T-cell (primary cell): ENCODE measurements at regions not wholly inside any gene's neighbourhood (a gene's known extent, or its start where the extent isn't known, plus 50 kb on each side); places are given as distances from the start of the nearest gene placed in this dataset.

Experiments
- ATAC-seq, 4 experiments: fragments of 200-7000 bp in 3 of 4; fragments of 150-1000 bp in 1 of 4; cut with Tn5 transposase; replicated peaks in 1 of 4; 1 replicate in 3 of 4; 2 replicates in 1 of 4; pipeline ENCODE4 v1.10.0; 2021; ENCODE audit warnings: moderate library complexity in 3 of 4, mild to moderate bottlenecking in 2 of 4, moderate number of reproducible peaks in 1 of 4
- CTCF ChIA-PET, 2 donors: fragments of 300-600 bp; sonication (Branson Sonifier 250); formaldehyde crosslinking; loops; one replicate each; lab custom pipeline; 2022; ENCODE audit warnings: antibody characterized with exemption in 2 of 2; lab: Charles Lee
- POLR2A ChIA-PET, 2 donors: fragments of 300-600 bp; sonication (Branson Sonifier 250); formaldehyde crosslinking; loops; one replicate each; lab custom pipeline; 2022; ENCODE audit warnings: antibody characterized with exemption in 2 of 2; lab: Charles Lee
- DNase-seq, 35 experiments: peaks; one replicate each; pipeline versions ENCODE4 v3.0.0 to v3.0.0-alpha.2; 2013 to 2023
- H3K27ac ChIP-seq: one replicate; pipeline ENCODE4 v1.5.1; 2013; ENCODE audit warnings: low read length
- H3K27me3 ChIP-seq, 2 experiments: replicated peaks in 1 of 2; 1 replicate in 1 of 2; 2 replicates in 1 of 2; pipeline versions ENCODE4 v1.6.1 to v1.7.0; 2013; ENCODE audit warnings: low read length in 1 of 2, mixed read lengths in 1 of 2; ENCODE audit not compliant: control insufficient read depth in 2 of 2, insufficient read depth in 2 of 2; ENCODE audit errors: extremely low read depth in 1 of 2
- H3K36me3 ChIP-seq, 2 donors: 1 replicate in 1 of 2; 2 replicates in 1 of 2; pipeline versions ENCODE4 v1.6.1 to v1.7.0; 2013; ENCODE audit warnings: low read length in 1 of 2; ENCODE audit not compliant: control insufficient read depth in 2 of 2, insufficient read depth in 1 of 2; ENCODE audit errors: extremely low read depth in 1 of 2
- H3K4me1 ChIP-seq, 2 experiments: 1 replicate in 1 of 2; 2 replicates in 1 of 2; pipeline versions ENCODE4 v1.6.1 to v1.7.0; 2013; ENCODE audit warnings: low read length in 2 of 2, mixed read lengths in 1 of 2; ENCODE audit not compliant: insufficient read depth in 2 of 2, control insufficient read depth in 1 of 2; ENCODE audit errors: extremely low read depth in 1 of 2
- H3K4me3 ChIP-seq, 2 donors: 1 replicate in 1 of 2; 2 replicates in 1 of 2; pipeline versions ENCODE4 v1.5.1 to v1.7.0; 2013; ENCODE audit warnings: mild to moderate bottlenecking in 2 of 2, low read length in 1 of 2, moderate library complexity in 1 of 2; ENCODE audit not compliant: control insufficient read depth in 1 of 2; ENCODE audit errors: extremely low read depth in 1 of 2
- H3K9me3 ChIP-seq: 2 replicates; pipeline ENCODE4 v1.7.0; 2013
- H3K27ac Mint-ChIP-seq, 2 donors: one replicate each; pipeline ENCODE4 v1.8.0; 2020 to 2021; ENCODE audit warnings: mild to moderate bottlenecking in 2 of 2, mixed read lengths in 2 of 2
- H3K27me3 Mint-ChIP-seq, 2 donors: one replicate each; pipeline ENCODE4 v1.8.0; 2021 to 2022; ENCODE audit warnings: mixed read lengths in 2 of 2
- H3K36me3 Mint-ChIP-seq: one replicate; pipeline ENCODE4 v1.8.0; 2021; ENCODE audit warnings: mixed read lengths
- H3K4me1 Mint-ChIP-seq, 3 donors: one replicate each; pipeline ENCODE4 v1.8.0; 2020 to 2022; ENCODE audit warnings: mixed read lengths in 3 of 3, mild to moderate bottlenecking in 1 of 3
- H3K4me3 Mint-ChIP-seq, 3 donors: one replicate each; pipeline ENCODE4 v1.8.0; 2020 to 2022; ENCODE audit warnings: mild to moderate bottlenecking in 3 of 3, mixed read lengths in 3 of 3, moderate library complexity in 3 of 3
- H3K9me3 Mint-ChIP-seq, 3 donors: one replicate each; pipeline ENCODE4 v1.8.0; 2020 to 2022; ENCODE audit warnings: mixed read lengths in 3 of 3
- whole genome bisulfite sequencing: methylation state at CpG from one replicate; pipeline ENCODE4 v1.1.5; 2013; ENCODE audit warnings: missing lambda C conversion rate; ENCODE audit not compliant: insufficient coverage; 5-methylcytosine and 5-hydroxymethylcytosine counted together

DNA sequence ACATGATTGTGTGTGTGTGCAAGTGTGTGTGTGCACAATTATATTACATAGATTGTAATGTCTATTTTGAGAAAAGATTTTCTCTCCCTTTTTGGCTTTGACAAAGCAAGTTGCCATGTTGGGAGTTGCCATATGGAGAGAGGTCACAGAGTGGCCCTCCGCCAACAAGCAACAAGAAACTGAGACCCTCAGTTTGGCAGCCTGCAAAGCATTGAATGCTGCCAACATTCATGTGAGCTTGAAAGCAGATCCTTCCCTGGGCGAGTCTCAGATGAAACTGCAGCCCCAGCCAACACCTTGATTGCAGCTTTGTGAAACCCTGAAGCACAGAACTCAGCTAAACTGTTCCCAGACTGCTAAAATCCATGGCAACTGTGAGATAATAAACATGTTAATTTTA is 498.0 kb downstream of the NR2F1-AS1 start:
- Mint-ChIP-seq H3K9me3 (peaks cover 3% of the 10 kb centered on the region in 3 donors), H3K36me3 (no peaks in the 10 kb centered on the region), H3K4me1 (no peaks in the 10 kb centered on the region), H3K27me3 (no peaks in the 10 kb centered on the region), H3K27ac (no peak overlapping the region), H3K4me3 (no peak overlapping the region)
- CTCF ChIA-PET = no interaction called here
- Histone ChIP-seq H3K36me3 (no peaks in the 10 kb centered on the region), H3K9me3 (no peaks in the 10 kb centered on the region), H3K27ac (no peak overlapping the region), H3K27me3 (no peaks in the 10 kb centered on the region), H3K4me1 (no peaks in the 10 kb centered on the region), H3K4me3 (no peak overlapping the region)
- DNase-seq (no peak), ATAC-seq (no peak)
- POLR2A ChIA-PET = interaction anchor here in 1 of 2 donors (0.5 kb wide), 1 partner anchor 1472 kb away, joined by 3 read pairs; no protein-coding TSS in a partner anchor
- WGBS = 80% methylated on average over 1 of the region's 2 CpGs

DNA sequence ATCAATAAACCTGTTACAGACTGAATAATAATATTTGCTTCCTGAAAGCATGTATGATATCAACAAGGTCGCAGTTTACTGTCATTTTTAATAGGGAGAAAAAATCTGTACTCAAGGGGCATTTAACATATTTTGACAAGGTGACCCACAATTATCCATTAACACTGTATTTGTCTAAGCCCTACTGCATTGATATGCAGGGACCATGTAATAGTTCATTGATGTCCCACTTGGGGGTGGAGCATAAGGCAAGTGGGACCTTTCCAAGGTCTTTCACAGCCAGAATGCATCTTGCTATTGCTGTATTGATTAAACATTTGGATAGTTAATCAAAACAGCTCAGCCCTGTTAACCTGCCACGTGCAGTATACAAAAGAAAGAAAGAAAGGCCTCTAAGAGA is 502.0 kb downstream of the NR2F1-AS1 start:
- DNase-seq = no peak
- Histone ChIP-seq H3K4me1 (no peaks in the 10 kb centered on the region), H3K4me3 (no peak overlapping the region), H3K36me3 (no peaks in the 10 kb centered on the region), H3K27ac (no peak overlapping the region), H3K9me3 (no peaks in the 10 kb centered on the region), H3K27me3 (no peaks in the 10 kb centered on the region)
- ATAC-seq = no peak
- no peaks in the 10 kb centered on the region for H3K4me1 Mint-ChIP-seq
- H3K36me3 Mint-ChIP-seq = no peaks in the 10 kb centered on the region
- no peak overlapping the region for H3K4me3 Mint-ChIP-seq
- CTCF ChIA-PET = no interaction called here
- H3K27me3 Mint-ChIP-seq = no peaks in the 10 kb centered on the region
- WGBS = no CpG with 5 or more reads among the region's 2 CpGs
- peaks cover 0 to 3% (median 0%) of the 10 kb centered on the region in 3 donors for H3K9me3 Mint-ChIP-seq
- H3K27ac Mint-ChIP-seq = no peak overlapping the region
- POLR2A ChIA-PET = no interaction called here

DNA sequence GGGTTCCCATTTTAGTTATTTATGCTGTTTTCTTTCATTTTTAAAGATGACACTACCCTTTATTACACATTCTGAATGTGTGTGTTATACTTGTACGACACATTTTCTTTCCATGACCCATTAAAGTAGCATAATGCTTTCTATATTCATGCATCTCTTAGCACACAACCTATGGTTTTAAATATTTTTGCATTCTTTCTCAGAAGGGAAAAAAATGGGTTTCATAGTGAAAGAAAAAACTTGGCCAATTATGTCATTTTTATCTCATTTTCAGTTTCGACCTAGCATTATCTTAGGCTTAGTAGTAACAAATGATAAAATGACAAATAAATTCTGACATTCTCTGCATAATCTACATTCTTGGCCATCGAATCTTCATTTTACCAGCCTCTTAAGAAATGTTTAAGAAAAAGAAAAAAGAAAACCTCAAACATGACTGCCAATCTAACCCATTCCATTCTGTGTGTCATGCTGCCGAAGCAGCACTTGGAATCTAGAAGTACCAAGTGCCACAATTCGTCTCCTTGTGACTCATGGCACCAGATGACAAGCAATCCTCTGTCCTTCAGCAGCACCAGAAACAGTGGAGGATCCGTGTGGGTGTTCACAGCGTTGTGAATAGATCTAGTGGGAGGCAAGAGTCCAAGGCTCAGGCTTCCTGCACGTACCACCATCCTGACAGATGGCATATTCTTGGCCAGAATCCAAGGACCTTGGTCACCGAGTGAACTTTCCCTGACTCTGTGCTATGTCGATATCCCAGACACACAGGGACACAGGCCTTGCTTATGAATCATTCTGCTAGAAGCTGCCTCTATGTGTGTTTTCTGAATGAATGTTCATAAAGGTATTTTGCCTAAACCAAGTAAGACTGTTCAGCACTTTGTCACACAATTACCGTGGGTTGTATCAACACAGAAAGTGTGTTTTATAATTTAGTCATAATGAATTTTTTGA is 502.7 kb downstream of the NR2F1-AS1 start:
- ATAC-seq = no peak
- Histone ChIP-seq H3K36me3 (no peaks in the 10 kb centered on the region), H3K4me1 (no peaks in the 10 kb centered on the region), H3K4me3 (no peak overlapping the region), H3K9me3 (no peaks in the 10 kb centered on the region), H3K27me3 (no peaks in the 10 kb centered on the region), H3K27ac (no peak overlapping the region)
- no peak overlapping the region for H3K4me3 Mint-ChIP-seq
- no peak for DNase-seq
- ChIA-PET CTCF (no interaction called here), POLR2A (no interaction called here)
- H3K9me3 Mint-ChIP-seq = peaks cover 0 to 3% (median 0%) of the 10 kb centered on the region in 3 donors
- H3K4me1 Mint-ChIP-seq = no peaks in the 10 kb centered on the region
- no peaks in the 10 kb centered on the region for H3K36me3 Mint-ChIP-seq
- 59% methylated on average over 4 of the region's 11 CpGs for WGBS
- H3K27ac Mint-ChIP-seq = no peak overlapping the region
- no peaks in the 10 kb centered on the region for H3K27me3 Mint-ChIP-seq

DNA sequence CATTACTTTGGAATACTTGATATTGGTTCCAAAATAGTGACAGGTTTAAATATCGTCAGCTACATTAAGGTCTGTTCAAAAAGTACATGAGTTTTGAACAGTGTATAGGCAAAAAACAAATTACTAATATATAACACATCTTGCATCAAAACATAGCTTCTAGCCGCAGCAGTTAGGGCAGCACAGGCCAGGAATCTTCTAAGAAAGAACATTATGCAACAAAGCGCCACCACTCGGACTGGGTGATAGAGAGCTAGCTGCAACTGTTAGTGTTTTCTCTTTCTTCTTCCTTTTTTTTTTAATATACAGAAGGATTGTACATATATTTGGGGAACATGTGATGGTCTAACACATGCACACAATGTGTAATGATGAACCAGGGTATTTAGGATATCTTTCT is 504.5 kb downstream of the NR2F1-AS1 start:
- no peaks in the 10 kb centered on the region for H3K4me1 Mint-ChIP-seq
- Histone ChIP-seq H3K27me3 (no peaks in the 10 kb centered on the region), H3K9me3 (no peaks in the 10 kb centered on the region), H3K4me3 (no peak overlapping the region), H3K4me1 (no peaks in the 10 kb centered on the region), H3K36me3 (no peaks in the 10 kb centered on the region), H3K27ac (no peak overlapping the region)
- ATAC-seq (no peak), DNase-seq (no peak)
- H3K36me3 Mint-ChIP-seq = no peaks in the 10 kb centered on the region
- ChIA-PET CTCF (no interaction called here), POLR2A (no interaction called here)
- H3K4me3 Mint-ChIP-seq = no peak overlapping the region
- no peak overlapping the region for H3K27ac Mint-ChIP-seq
- no peaks in the 10 kb centered on the region for H3K27me3 Mint-ChIP-seq
- no CpG with 5 or more reads among the region's 4 CpGs for WGBS
- H3K9me3 Mint-ChIP-seq = peaks cover 0 to 3% (median 0%) of the 10 kb centered on the region in 3 donors

DNA sequence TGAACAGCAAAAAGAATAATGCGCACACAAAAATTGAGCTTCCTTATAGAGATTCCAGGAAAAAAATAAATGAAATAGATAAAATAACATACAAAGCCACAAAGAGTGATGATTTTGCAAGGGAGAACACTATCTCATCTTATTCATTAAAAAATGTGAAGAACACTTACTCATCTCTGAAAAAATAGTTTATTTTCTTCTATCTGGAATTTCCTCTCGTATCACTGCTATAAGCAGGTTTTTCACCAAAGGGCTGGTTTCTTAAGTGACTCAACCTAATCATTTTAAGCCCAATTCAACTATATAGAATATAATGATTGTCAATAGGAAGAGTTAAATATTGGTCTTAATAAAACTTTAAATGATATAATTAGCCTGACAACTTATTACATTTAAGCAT is 504.9 kb downstream of the NR2F1-AS1 start:
- ATAC-seq (no peak), DNase-seq (no peak)
- Mint-ChIP-seq H3K4me1 (no peaks in the 10 kb centered on the region), H3K4me3 (no peak overlapping the region), H3K27ac (no peak overlapping the region), H3K27me3 (no peaks in the 10 kb centered on the region), H3K36me3 (no peaks in the 10 kb centered on the region), H3K9me3 (peaks cover 0 to 3% (median 0%) of the 10 kb centered on the region in 3 donors)
- no peaks in the 10 kb centered on the region for H3K36me3 ChIP-seq
- ChIA-PET POLR2A (no interaction called here), CTCF (no interaction called here)
- no peaks in the 10 kb centered on the region for H3K4me1 ChIP-seq
- no peak overlapping the region for H3K4me3 ChIP-seq
- WGBS = no CpG with 5 or more reads among the region's 2 CpGs
- H3K9me3 ChIP-seq = no peaks in the 10 kb centered on the region
- H3K27me3 ChIP-seq = no peaks in the 10 kb centered on the region
- no peak overlapping the region for H3K27ac ChIP-seq

DNA sequence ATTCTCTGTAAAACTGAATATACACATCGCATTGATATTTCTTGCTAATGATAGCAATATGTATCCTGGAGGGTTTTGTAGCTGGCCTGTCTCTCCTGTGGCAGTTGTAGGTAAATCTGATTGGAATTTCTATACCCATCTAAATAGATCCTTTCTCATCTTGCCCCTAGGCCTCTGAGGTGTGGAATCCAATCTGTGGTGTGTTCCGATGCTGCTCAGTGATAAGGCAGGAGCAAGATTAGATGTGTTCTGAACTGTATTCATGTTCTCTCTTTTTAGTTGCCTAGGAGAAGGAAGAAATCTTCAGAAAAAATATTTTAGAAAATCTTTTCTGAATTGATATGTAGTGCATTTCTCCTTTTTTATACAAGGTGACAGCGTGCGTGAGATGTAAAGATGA is 507.5 kb downstream of the NR2F1-AS1 start:
- Histone ChIP-seq H3K4me1 (no peaks in the 10 kb centered on the region), H3K27me3 (no peaks in the 10 kb centered on the region), H3K27ac (no peak overlapping the region), H3K9me3 (no peaks in the 10 kb centered on the region), H3K4me3 (no peak overlapping the region), H3K36me3 (no peaks in the 10 kb centered on the region)
- Mint-ChIP-seq H3K36me3 (no peaks in the 10 kb centered on the region), H3K27ac (no peak overlapping the region), H3K4me3 (no peak overlapping the region), H3K9me3 (no peaks in the 10 kb centered on the region), H3K4me1 (no peaks in the 10 kb centered on the region), H3K27me3 (no peaks in the 10 kb centered on the region)
- no peak for ATAC-seq
- ChIA-PET POLR2A (no interaction called here), CTCF (no interaction called here)
- WGBS = 100% methylated on average over 2 of the region's 4 CpGs
- DNase-seq = no peak
